HG03108 (cell line): ENCODE measurements at regions not wholly inside any gene's neighbourhood (a gene's known extent, or its start where the extent isn't known, plus 50 kb on each side); places are given as distances from the start of the nearest gene placed in this dataset.
A peak's percentile ranks its signal among the peaks of the same experiment; 100 is the strongest.
"Not testable (repeated sequence)": the region's sequence is repeated elsewhere in the genome, so short reads cannot be mapped to it uniquely, and the experiment has no call there.

Source experiments
- ATAC-seq: cut with Tn5 transposase; IDR thresholded peaks from one replicate; pipeline ENCODE4 v1.9.1; 2021; ENCODE audit warnings: moderate library complexity; ENCODE audit not compliant: unreplicated experiment

- ATAC-seq, result no peak
Measured at GRCh38 chr2:228600265-228600664, 418.8 kb upstream of the SPHKAP start.

- no peak for ATAC-seq
Measured at GRCh38 chr2:228599781-228600180, 418.3 kb upstream of the SPHKAP start.

- ATAC-seq, result no peak
Measured at GRCh38 chr2:228599297-228599696, 417.8 kb upstream of the SPHKAP start.

GRCh38 chr2:228597032-228597431 lies 415.5 kb upstream of the SPHKAP start:
- no peak for ATAC-seq

GRCh38 chr2:228594012-228594411 lies 412.5 kb upstream of the SPHKAP start:
- ATAC-seq, result no peak

GRCh38 chr2:228592925-228593324 lies 411.4 kb upstream of the SPHKAP start:
- no peak for ATAC-seq

GRCh38 chr2:228590681-228591080 lies 409.2 kb upstream of the SPHKAP start:
- peak; percentile 92 for ATAC-seq

GRCh38 chr2:228589115-228589514 lies 407.6 kb upstream of the SPHKAP start:
- no peak for ATAC-seq

GRCh38 chr2:228581731-228582130 lies 400.2 kb upstream of the SPHKAP start:
- ATAC-seq, result no peak

- no peak for ATAC-seq
Measured at GRCh38 chr2:228575897-228576296, 394.4 kb upstream of the SPHKAP start.

GRCh38 chr2:228568275-228568674 lies 386.8 kb upstream of the SPHKAP start:
- ATAC-seq, result not testable (repeated sequence)

- ATAC-seq, result no peak
Measured at GRCh38 chr2:228561816-228562215, 380.3 kb upstream of the SPHKAP start.

- ATAC-seq, result no peak
Measured at GRCh38 chr2:228559774-228560415, 378.4 kb upstream of the SPHKAP start.

GRCh38 chr2:228556717-228557116 lies 375.2 kb upstream of the SPHKAP start:
- no peak for ATAC-seq

GRCh38 chr2:228549441-228550007 lies 368.0 kb upstream of the SPHKAP start:
- no peak for ATAC-seq

- no peak for ATAC-seq
Measured at GRCh38 chr2:228548230-228548629, 366.7 kb upstream of the SPHKAP start.

GRCh38 chr2:228545748-228546145 lies 364.3 kb upstream of the SPHKAP start:
- ATAC-seq, result no peak

GRCh38 chr2:228545041-228545747 lies 363.7 kb upstream of the SPHKAP start:
- no peak for ATAC-seq

- ATAC-seq, result no peak
Measured at GRCh38 chr2:228543117-228543516, 361.6 kb upstream of the SPHKAP start.

- ATAC-seq, result no peak
Measured at GRCh38 chr2:228542277-228542676, 360.8 kb upstream of the SPHKAP start.

- ATAC-seq, result no peak
Measured at GRCh38 chr2:228541789-228542188, 360.3 kb upstream of the SPHKAP start.

GRCh38 chr2:228540976-228541375 lies 359.5 kb upstream of the SPHKAP start:
- no peak for ATAC-seq
